Activated CD4-positive, alpha-beta memory T cell treated with anti-CD3 and anti-CD28 coated beads, Interleukin-2, amount 10 ng/mL, durations not matched to agents 7 days and 5 days (primary cell): ENCODE measurements at regions not wholly inside any gene's neighbourhood (a gene's known extent, or its start where the extent isn't known, plus 50 kb on each side); places are given as distances from the start of the nearest gene placed in this dataset.

Source experiments
- CTCF ChIA-PET: fragments of 350-600 bp; sonication (Branson Sonifier 250); formaldehyde crosslinking; loops from one replicate; lab custom pipeline; 2021; ENCODE audit warnings: antibody characterized with exemption, inconsistent platforms; lab: Charles Lee
- POLR2A ChIA-PET: fragments of 350-600 bp; sonication (Branson Sonifier 250); formaldehyde crosslinking; loops from one replicate; lab custom pipeline; 2021; ENCODE audit warnings: antibody characterized with exemption; lab: Charles Lee
- DNase-seq: peaks from one replicate; pipeline ENCODE4 v3.0.0-alpha.2; 2020
- H3K27ac Mint-ChIP-seq: one replicate; pipeline ENCODE4 v1.8.0; 2021; ENCODE audit warnings: mild to moderate bottlenecking, mixed read lengths
- H3K27me3 Mint-ChIP-seq: one replicate; pipeline ENCODE4 v1.8.0; 2021; ENCODE audit warnings: mixed read lengths
- H3K36me3 Mint-ChIP-seq: one replicate; pipeline ENCODE4 v1.8.0; 2021; ENCODE audit warnings: low read depth, mixed read lengths
- H3K4me1 Mint-ChIP-seq: one replicate; pipeline ENCODE4 v1.8.0; 2021; ENCODE audit warnings: mixed read lengths
- H3K4me3 Mint-ChIP-seq: one replicate; pipeline ENCODE4 v1.8.0; 2021; ENCODE audit warnings: mild to moderate bottlenecking, mixed read lengths
- H3K9me3 Mint-ChIP-seq: one replicate; pipeline ENCODE4 v1.8.0; 2021; ENCODE audit warnings: mixed read lengths

DNA sequence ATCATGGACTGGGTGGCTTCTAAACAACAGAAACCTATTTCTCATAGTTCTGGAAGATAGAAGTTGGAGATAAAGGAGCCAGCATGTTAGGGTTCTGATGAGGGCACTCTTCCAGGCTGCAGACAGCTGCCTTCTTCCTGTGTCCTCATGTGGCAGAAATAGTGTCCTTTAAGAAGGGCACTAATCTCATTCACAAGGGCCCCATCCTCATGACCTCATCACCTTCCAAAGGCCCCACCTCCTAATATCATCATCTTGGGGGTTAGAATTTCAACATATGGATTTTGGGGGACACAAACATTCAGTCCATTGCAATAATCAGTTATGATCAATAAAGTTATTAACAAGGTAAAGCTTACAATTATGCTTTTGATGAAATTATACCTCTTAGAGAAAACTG is 130.8 kb upstream of the SLC22A23 start:
- POLR2A ChIA-PET = no interaction called here
- Mint-ChIP-seq H3K27me3 (peaks cover 31% of the 10 kb centered on the region), H3K36me3 (no peaks in the 10 kb centered on the region), H3K4me1 (peaks cover 2% of the 10 kb centered on the region), H3K4me3 (no peak overlapping the region), H3K27ac (no peak overlapping the region), H3K9me3 (no peaks in the 10 kb centered on the region)
- CTCF ChIA-PET = no interaction called here
- DNase-seq = no peak

DNA sequence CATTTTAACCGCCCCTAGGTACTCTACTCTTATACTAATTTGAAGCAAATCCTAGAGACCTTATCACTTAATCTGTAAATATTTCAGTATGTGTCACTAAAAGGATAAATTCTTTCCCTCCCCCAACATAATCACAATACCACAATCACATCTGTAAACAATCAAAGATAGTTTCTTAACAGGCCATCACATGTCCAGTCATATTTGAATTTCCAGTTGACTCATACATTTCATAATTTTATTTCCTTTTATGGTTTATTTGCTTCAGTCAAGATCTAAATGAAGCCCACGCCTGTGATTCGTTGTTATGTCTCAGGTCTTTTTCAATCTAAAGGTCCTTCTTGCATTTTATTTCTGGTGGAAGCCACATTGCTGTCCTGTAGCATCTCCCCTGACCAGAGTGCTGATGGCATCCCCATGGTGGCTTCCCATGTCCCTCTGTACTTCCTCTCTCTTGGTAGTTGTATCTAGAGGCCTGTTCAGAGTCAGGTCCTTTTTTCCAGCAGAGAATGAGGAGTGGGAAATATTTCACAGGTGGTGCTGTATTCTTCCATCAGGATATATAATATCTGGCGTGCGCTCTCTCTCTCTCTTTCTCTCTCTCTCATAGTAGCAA is 128.6 kb upstream of the SLC22A23 start:
- H3K4me3 Mint-ChIP-seq = no peak overlapping the region
- DNase-seq = no peak
- peaks cover 2% of the 10 kb centered on the region for H3K4me1 Mint-ChIP-seq
- no peaks in the 10 kb centered on the region for H3K9me3 Mint-ChIP-seq
- H3K27me3 Mint-ChIP-seq = peaks cover 34% of the 10 kb centered on the region
- ChIA-PET POLR2A (no interaction called here), CTCF (no interaction called here)
- H3K27ac Mint-ChIP-seq = no peak overlapping the region
- no peaks in the 10 kb centered on the region for H3K36me3 Mint-ChIP-seq

GRCh38 chr6:3584606-3585005 is 127.8 kb upstream of the SLC22A23 start:
- Mint-ChIP-seq H3K27ac (no peak overlapping the region), H3K4me3 (no peak overlapping the region), H3K4me1 (peaks cover 2% of the 10 kb centered on the region), H3K27me3 (peaks cover 32% of the 10 kb centered on the region), H3K36me3 (no peaks in the 10 kb centered on the region), H3K9me3 (no peaks in the 10 kb centered on the region)
- CTCF ChIA-PET = no interaction called here
- DNase-seq = no peak
- POLR2A ChIA-PET = no interaction called here

- Mint-ChIP-seq H3K4me1 (peaks cover 2% of the 10 kb centered on the region), H3K4me3 (no peak overlapping the region), H3K36me3 (no peaks in the 10 kb centered on the region), H3K9me3 (no peaks in the 10 kb centered on the region), H3K27ac (no peak overlapping the region), H3K27me3 (peaks cover 27% of the 10 kb centered on the region)
- ChIA-PET CTCF (no interaction called here), POLR2A (no interaction called here)
- DNase-seq = no peak
Observed at GRCh38 chr6:3581469-3581868, 124.6 kb upstream of the SLC22A23 start.

GRCh38 chr6:3579652-3580175 is 122.9 kb upstream of the SLC22A23 start:
- no peak for DNase-seq
- ChIA-PET CTCF (no interaction called here), POLR2A (no interaction called here)
- Mint-ChIP-seq H3K4me3 (no peak overlapping the region), H3K4me1 (no peaks in the 10 kb centered on the region), H3K9me3 (no peaks in the 10 kb centered on the region), H3K27ac (no peak overlapping the region), H3K36me3 (no peaks in the 10 kb centered on the region), H3K27me3 (peaks cover 20% of the 10 kb centered on the region)

GRCh38 chr6:3578981-3579380 is 122.1 kb upstream of the SLC22A23 start:
- no peaks in the 10 kb centered on the region for H3K9me3 Mint-ChIP-seq

DNA sequence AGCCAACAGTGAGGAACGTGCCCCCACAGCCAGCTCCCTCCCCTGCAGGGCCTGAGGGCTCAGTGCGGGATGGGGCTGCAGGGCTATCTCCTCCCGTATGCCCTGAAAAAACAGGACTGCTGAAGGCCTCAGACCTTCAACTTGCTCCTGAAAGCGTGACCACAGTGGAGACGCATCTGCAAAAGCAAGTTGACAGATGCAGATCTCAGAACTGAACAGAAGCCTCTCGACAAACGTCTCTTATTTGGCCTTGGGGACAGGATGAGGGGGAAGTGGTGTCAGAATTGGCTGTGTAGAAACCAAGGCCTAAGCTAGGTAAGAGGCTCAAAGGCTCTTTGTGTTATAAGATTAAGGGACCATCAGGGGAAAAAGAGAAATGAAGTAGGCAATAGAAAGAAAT is 120.7 kb upstream of the SLC22A23 start:
- H3K9me3 Mint-ChIP-seq = no peaks in the 10 kb centered on the region
- no peaks in the 10 kb centered on the region for H3K4me1 Mint-ChIP-seq
- H3K36me3 Mint-ChIP-seq = no peaks in the 10 kb centered on the region
- CTCF ChIA-PET = no interaction called here
- peaks cover 15% of the 10 kb centered on the region for H3K27me3 Mint-ChIP-seq
- no peak for DNase-seq
- H3K4me3 Mint-ChIP-seq = no peak overlapping the region
- no peak overlapping the region for H3K27ac Mint-ChIP-seq
- POLR2A ChIA-PET = no interaction called here

More at GRCh38 chr6:3578981-3579380, 122.1 kb upstream of the SLC22A23 start:
- CTCF ChIA-PET = no interaction called here
- POLR2A ChIA-PET = no interaction called here
- Mint-ChIP-seq H3K27ac (no peak overlapping the region), H3K36me3 (no peaks in the 10 kb centered on the region), H3K4me1 (no peaks in the 10 kb centered on the region), H3K27me3 (peaks cover 20% of the 10 kb centered on the region), H3K4me3 (no peak overlapping the region)
- no peak for DNase-seq

DNA sequence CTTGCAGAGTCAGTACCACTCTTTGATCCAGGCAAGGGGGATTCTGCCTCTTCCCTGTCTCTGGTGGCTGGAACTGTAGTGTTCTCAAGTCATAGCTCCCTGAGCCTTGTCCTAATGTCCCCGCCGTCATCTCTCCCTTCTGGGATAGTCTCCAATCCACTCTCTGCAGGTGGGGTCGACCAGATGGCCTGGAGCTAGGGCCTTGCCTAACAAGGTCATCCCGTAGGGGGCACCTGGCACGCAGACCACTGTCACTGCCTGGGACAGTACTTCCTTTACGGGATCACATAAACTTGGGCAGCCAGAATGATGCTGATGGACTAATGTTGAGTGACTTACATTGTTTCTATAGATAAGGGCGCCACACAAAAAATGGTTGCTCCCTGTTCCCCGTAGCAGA is 118.9 kb upstream of the SLC22A23 start:
- Mint-ChIP-seq H3K4me3 (no peak overlapping the region), H3K4me1 (no peaks in the 10 kb centered on the region), H3K36me3 (no peaks in the 10 kb centered on the region), H3K9me3 (no peaks in the 10 kb centered on the region), H3K27me3 (peaks cover 8% of the 10 kb centered on the region), H3K27ac (no peak overlapping the region)
- CTCF ChIA-PET = no interaction called here
- DNase-seq = no peak
- POLR2A ChIA-PET = no interaction called here

DNA sequence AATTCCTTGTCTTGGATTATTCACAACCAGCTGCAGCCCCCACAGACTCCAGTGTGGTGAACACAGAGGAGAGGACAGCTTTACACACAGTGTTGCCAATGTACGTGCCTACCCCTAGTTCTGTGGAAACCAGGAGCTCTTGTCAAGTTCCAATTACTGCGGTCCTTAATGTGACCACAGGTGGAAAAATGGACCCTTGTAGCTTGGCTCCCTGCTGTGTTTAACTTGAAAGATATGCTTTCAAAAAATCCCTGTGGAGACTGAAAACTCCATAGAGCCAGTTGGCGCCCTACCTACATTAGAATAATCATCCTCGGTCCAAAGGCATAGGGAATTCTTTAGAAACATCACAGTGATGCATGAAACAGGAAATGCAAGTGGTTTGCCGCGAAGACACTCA is 118.3 kb upstream of the SLC22A23 start:
- CTCF ChIA-PET = no interaction called here

DNA sequence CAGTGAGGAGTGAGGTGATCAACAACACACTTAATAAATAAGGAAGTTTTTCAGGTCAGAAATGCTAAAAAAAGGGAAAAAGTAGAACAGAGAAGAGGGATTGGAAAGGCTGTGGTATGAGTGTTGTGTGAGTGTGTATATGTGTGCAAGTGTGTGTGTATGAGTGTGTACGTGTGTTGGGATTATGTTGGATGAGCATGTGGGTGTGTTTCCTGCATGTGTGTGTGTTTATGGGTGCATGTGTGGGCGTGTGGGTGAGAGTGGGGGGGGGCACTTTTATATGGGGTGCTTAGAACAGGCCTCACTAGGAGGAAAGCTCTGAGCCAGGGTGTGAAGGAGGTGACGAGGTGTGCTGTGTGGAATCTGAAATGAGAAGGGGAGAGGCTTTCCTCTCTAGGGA is 116.8 kb upstream of the SLC22A23 start:
- Mint-ChIP-seq H3K27me3 (peaks cover 6% of the 10 kb centered on the region), H3K4me1 (no peaks in the 10 kb centered on the region), H3K4me3 (no peak overlapping the region), H3K36me3 (no peaks in the 10 kb centered on the region), H3K27ac (no peak overlapping the region), H3K9me3 (no peaks in the 10 kb centered on the region)
- ChIA-PET CTCF (no interaction called here), POLR2A (no interaction called here)
- no peak for DNase-seq

More for the DNA sequence above, 118.3 kb upstream of the SLC22A23 start:
- POLR2A ChIA-PET = no interaction called here
- H3K9me3 Mint-ChIP-seq = no peaks in the 10 kb centered on the region
- H3K27me3 Mint-ChIP-seq = peaks cover 8% of the 10 kb centered on the region
- no peak for DNase-seq
- H3K4me1 Mint-ChIP-seq = no peaks in the 10 kb centered on the region
- H3K4me3 Mint-ChIP-seq = no peak overlapping the region
- no peak overlapping the region for H3K27ac Mint-ChIP-seq
- no peaks in the 10 kb centered on the region for H3K36me3 Mint-ChIP-seq

DNA sequence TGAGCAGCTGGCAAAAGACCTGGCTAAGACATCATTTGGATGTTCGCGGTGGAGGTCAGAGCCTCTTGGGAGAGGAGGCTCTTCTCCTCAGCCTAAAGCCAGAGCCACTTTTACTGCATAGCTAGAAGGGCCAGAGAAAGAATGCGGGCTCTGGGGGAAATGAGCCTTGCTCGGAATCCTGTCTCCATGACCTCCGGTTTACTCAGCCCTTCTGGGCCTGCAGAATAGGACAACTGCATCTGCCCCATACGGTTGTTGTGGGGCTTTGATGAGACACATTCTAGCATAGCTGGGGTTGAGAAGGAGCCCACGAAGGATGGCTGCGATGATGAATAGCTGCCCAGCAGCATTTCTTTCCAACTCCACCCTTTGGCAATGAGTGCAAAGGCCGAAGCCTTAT is 115.0 kb upstream of the SLC22A23 start:
- Mint-ChIP-seq H3K9me3 (no peaks in the 10 kb centered on the region), H3K27me3 (peaks cover 6% of the 10 kb centered on the region), H3K4me1 (no peaks in the 10 kb centered on the region), H3K36me3 (no peaks in the 10 kb centered on the region), H3K27ac (no peak overlapping the region), H3K4me3 (no peak overlapping the region)
- no peak for DNase-seq
- ChIA-PET POLR2A (no interaction called here), CTCF (no interaction called here)

GRCh38 chr6:3571250-3571681 is 114.4 kb upstream of the SLC22A23 start:
- Mint-ChIP-seq H3K27me3 (peaks cover 6% of the 10 kb centered on the region), H3K4me3 (no peak overlapping the region), H3K9me3 (no peaks in the 10 kb centered on the region), H3K36me3 (no peaks in the 10 kb centered on the region), H3K27ac (no peak overlapping the region), H3K4me1 (no peaks in the 10 kb centered on the region)
- POLR2A ChIA-PET = no interaction called here
- no peak for DNase-seq
- CTCF ChIA-PET = no interaction called here

DNA sequence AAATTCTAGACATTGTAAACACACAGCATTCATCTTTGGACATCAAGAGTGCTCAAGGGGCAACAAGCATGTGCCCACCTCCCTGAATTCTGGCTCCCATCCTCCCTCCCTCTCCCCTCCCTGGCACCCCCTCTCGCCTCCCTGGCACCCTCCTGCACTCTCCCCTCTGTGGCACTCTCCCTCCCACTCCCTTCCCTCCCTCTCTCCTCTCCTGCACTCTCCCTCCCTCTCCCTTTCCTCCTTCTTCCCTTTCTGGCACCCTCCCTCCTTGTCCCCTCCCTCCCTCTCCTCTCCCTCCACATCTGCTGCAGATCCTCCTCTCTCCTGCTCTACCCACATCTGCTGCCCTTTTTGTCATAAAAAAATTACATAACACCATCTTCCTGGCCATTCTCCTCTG is 113.0 kb upstream of the SLC22A23 start:
- no peak for DNase-seq
- Mint-ChIP-seq H3K9me3 (no peaks in the 10 kb centered on the region), H3K4me3 (no peak overlapping the region), H3K4me1 (no peaks in the 10 kb centered on the region), H3K27ac (no peak overlapping the region), H3K27me3 (peaks cover 6% of the 10 kb centered on the region), H3K36me3 (no peaks in the 10 kb centered on the region)
- CTCF ChIA-PET = no interaction called here
- POLR2A ChIA-PET = no interaction called here

- no peak for DNase-seq
- H3K36me3 Mint-ChIP-seq = no peaks in the 10 kb centered on the region
Observed at GRCh38 chr6:3568396-3569082, 111.7 kb upstream of the SLC22A23 start.

More at GRCh38 chr6:3568396-3569082, 111.7 kb upstream of the SLC22A23 start:
- ChIA-PET CTCF (no interaction called here), POLR2A (no interaction called here)
- Mint-ChIP-seq H3K27ac (no peak overlapping the region), H3K4me3 (no peak overlapping the region), H3K27me3 (peaks cover 2% of the 10 kb centered on the region), H3K4me1 (no peaks in the 10 kb centered on the region), H3K9me3 (no peaks in the 10 kb centered on the region)
